GM23338 (cell line): ENCODE measurements at regions not wholly inside any gene's neighbourhood (a gene's known extent, or its start where the extent isn't known, plus 50 kb on each side); places are given as distances from the start of the nearest gene placed in this dataset.

Source experiments
- EZH2 ChIP-seq: fragments of 200-600 bp; sonication (generic); IDR thresholded peaks from one replicate; pipeline ENCODE4 v1.8.0; 2017; ENCODE audit warnings: antibody characterized with exemption, mild to moderate bottlenecking, low read depth; ENCODE audit not compliant: unreplicated experiment
- EZH2phosphoT487 ChIP-seq: fragments of 200-600 bp; sonication (generic); IDR thresholded peaks from one replicate; pipeline ENCODE4 v1.8.1; 2018; ENCODE audit warnings: antibody characterized with exemption; ENCODE audit not compliant: unreplicated experiment
- JUNB ChIP-seq: IDR thresholded peaks from one replicate; pipeline ENCODE4 v1.6.1; 2016; ENCODE audit warnings: antibody characterized with exemption; ENCODE audit not compliant: unreplicated experiment
- POLR2AphosphoS5 ChIP-seq: IDR thresholded peaks from 2 replicates; pipeline ENCODE4 v1.6.1; 2016; ENCODE audit warnings: antibody characterized with exemption, low read depth
- TF ChIP-seq, protein P1 (sequence below), 2 experiments: fragments of 200-600 bp in 1 of 2; sonication (generic) in 1 of 2; conservative IDR thresholded peaks; 2 replicates each; pipeline versions ENCODE4 v1.5.1 to v1.6.1; 2016 to 2017; ENCODE audit warnings: antibody characterized with exemption in 2 of 2, low read depth in 2 of 2, mild to moderate bottlenecking in 2 of 2, moderate library complexity in 1 of 2
- TF ChIP-seq, protein P2 (sequence below): IDR thresholded peaks from one replicate; pipeline ENCODE4 v1.6.1; 2018; ENCODE audit warnings: antibody characterized with exemption; ENCODE audit not compliant: unreplicated experiment
- TF ChIP-seq, protein P3 (sequence below): fragments of 250-450 bp; sonication (Bioruptor Pico); IDR thresholded peaks from 2 replicates; pipeline ENCODE4 v1.5.0; 2020; ENCODE audit warnings: mild to moderate bottlenecking, moderate library complexity

DNA sequence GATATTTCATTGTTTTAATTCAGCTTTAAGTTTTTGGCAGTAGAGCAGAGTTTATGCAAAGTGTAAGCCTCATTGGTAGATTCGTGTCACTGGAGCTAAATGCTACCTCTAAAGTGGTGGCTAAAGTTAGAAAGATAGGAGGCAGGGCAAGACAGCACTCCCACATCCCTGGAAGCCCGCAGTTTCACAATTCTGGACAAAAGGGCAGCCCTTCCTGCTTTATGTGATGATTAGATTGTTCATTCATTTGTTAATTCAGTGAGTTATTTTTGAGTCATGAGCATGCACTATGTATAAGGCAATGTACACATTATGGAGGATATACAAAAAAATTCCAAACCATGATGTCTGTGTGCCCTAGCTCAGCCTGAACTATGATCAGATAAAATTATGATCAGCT lies 52.1 kb upstream of the EIF3M start:
- TF ChIP-seq, protein P1, sequence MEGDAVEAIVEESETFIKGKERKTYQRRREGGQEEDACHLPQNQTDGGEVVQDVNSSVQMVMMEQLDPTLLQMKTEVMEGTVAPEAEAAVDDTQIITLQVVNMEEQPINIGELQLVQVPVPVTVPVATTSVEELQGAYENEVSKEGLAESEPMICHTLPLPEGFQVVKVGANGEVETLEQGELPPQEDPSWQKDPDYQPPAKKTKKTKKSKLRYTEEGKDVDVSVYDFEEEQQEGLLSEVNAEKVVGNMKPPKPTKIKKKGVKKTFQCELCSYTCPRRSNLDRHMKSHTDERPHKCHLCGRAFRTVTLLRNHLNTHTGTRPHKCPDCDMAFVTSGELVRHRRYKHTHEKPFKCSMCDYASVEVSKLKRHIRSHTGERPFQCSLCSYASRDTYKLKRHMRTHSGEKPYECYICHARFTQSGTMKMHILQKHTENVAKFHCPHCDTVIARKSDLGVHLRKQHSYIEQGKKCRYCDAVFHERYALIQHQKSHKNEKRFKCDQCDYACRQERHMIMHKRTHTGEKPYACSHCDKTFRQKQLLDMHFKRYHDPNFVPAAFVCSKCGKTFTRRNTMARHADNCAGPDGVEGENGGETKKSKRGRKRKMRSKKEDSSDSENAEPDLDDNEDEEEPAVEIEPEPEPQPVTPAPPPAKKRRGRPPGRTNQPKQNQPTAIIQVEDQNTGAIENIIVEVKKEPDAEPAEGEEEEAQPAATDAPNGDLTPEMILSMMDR (conservative IDR thresholded peaks at IDR 0.05; ENCODE audit: low read depth in 2 of 2), result no peak
- TF ChIP-seq POLR2AphosphoS5 (no peak), EZH2phosphoT487 (no peak), EZH2 (no peak), JUNB (no peak)
- TF ChIP-seq, protein P2, sequence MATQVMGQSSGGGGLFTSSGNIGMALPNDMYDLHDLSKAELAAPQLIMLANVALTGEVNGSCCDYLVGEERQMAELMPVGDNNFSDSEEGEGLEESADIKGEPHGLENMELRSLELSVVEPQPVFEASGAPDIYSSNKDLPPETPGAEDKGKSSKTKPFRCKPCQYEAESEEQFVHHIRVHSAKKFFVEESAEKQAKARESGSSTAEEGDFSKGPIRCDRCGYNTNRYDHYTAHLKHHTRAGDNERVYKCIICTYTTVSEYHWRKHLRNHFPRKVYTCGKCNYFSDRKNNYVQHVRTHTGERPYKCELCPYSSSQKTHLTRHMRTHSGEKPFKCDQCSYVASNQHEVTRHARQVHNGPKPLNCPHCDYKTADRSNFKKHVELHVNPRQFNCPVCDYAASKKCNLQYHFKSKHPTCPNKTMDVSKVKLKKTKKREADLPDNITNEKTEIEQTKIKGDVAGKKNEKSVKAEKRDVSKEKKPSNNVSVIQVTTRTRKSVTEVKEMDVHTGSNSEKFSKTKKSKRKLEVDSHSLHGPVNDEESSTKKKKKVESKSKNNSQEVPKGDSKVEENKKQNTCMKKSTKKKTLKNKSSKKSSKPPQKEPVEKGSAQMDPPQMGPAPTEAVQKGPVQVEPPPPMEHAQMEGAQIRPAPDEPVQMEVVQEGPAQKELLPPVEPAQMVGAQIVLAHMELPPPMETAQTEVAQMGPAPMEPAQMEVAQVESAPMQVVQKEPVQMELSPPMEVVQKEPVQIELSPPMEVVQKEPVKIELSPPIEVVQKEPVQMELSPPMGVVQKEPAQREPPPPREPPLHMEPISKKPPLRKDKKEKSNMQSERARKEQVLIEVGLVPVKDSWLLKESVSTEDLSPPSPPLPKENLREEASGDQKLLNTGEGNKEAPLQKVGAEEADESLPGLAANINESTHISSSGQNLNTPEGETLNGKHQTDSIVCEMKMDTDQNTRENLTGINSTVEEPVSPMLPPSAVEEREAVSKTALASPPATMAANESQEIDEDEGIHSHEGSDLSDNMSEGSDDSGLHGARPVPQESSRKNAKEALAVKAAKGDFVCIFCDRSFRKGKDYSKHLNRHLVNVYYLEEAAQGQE, result no peak
- TF ChIP-seq, protein P3, sequence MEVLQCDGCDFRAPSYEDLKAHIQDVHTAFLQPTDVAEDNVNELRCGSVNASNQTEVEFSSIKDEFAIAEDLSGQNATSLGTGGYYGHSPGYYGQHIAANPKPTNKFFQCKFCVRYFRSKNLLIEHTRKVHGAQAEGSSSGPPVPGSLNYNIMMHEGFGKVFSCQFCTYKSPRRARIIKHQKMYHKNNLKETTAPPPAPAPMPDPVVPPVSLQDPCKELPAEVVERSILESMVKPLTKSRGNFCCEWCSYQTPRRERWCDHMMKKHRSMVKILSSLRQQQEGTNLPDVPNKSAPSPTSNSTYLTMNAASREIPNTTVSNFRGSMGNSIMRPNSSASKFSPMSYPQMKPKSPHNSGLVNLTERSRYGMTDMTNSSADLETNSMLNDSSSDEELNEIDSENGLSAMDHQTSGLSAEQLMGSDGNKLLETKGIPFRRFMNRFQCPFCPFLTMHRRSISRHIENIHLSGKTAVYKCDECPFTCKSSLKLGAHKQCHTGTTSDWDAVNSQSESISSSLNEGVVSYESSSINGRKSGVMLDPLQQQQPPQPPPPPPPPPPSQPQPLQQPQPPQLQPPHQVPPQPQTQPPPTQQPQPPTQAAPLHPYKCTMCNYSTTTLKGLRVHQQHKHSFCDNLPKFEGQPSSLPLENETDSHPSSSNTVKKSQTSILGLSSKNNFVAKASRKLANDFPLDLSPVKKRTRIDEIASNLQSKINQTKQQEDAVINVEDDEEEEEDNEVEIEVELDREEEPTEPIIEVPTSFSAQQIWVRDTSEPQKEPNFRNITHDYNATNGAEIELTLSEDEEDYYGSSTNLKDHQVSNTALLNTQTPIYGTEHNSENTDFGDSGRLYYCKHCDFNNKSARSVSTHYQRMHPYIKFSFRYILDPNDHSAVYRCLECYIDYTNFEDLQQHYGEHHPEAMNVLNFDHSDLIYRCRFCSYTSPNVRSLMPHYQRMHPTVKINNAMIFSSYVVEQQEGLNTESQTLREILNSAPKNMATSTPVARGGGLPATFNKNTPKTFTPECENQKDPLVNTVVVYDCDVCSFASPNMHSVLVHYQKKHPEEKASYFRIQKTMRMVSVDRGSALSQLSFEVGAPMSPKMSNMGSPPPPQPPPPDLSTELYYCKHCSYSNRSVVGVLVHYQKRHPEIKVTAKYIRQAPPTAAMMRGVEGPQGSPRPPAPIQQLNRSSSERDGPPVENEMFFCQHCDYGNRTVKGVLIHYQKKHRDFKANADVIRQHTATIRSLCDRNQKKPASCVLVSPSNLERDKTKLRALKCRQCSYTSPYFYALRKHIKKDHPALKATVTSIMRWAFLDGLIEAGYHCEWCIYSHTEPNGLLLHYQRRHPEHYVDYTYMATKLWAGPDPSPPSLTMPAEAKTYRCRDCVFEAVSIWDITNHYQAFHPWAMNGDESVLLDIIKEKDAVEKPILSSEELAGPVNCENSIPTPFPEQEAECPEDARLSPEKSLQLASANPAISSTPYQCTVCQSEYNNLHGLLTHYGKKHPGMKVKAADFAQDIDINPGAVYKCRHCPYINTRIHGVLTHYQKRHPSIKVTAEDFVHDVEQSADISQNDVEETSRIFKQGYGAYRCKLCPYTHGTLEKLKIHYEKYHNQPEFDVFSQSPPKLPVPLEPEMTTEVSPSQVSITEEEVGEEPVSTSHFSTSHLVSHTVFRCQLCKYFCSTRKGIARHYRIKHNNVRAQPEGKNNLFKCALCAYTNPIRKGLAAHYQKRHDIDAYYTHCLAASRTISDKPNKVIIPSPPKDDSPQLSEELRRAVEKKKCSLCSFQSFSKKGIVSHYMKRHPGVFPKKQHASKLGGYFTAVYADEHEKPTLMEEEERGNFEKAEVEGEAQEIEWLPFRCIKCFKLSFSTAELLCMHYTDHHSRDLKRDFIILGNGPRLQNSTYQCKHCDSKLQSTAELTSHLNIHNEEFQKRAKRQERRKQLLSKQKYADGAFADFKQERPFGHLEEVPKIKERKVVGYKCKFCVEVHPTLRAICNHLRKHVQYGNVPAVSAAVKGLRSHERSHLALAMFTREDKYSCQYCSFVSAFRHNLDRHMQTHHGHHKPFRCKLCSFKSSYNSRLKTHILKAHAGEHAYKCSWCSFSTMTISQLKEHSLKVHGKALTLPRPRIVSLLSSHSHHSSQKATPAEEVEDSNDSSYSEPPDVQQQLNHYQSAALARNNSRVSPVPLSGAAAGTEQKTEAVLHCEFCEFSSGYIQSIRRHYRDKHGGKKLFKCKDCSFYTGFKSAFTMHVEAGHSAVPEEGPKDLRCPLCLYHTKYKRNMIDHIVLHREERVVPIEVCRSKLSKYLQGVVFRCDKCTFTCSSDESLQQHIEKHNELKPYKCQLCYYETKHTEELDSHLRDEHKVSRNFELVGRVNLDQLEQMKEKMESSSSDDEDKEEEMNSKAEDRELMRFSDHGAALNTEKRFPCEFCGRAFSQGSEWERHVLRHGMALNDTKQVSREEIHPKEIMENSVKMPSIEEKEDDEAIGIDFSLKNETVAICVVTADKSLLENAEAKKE (CRISPR knock-in tag), result no peak
